ENCODE measurements at regions not wholly inside any gene's neighbourhood (a gene's known extent, or its start where the extent isn't known, plus 50 kb on each side); places are given as distances from the start of the nearest gene placed in this dataset.

DNA sequence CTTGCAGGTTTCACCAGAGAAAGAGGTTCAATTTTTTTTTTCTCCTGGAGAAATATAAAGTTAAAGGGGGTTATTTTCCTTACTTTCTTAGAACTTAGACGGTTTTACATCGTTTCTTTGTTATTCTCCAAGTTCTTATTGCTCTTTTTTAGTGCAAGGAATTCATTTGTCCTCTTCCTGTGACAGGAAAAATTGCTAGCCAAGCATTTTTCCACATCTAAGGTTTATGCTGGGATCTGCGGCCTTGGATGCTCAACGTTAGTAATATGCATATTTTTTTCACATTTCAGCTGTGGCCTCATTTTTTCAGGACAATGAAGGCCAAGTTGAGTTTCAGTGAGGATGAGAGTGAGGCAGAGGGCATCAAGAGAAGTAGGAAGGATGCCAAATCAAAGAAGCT lies 948.9 kb downstream of the PCDH19 start:
- Histone ChIP-seq H2BK5ac (ENCODE audit: low read depth, low read length, poor library complexity, severe bottlenecking) (no peak overlapping the region), H3K36me3 (ENCODE audit: control insufficient read depth in 1 of 2, insufficient read depth in 2 of 2, low read depth in 1 of 2, low read length in 2 of 2) (no peaks in the 10 kb centered on the region), H3K14ac (ENCODE audit: low read length in 2 of 2) (no peak overlapping the region), H3K18ac (ENCODE audit: low read depth in 1 of 2, low read length in 2 of 2) (no peak overlapping the region), H2BK12ac (ENCODE audit: low read length in 2 of 2) (no peak overlapping the region), H2AK5ac (ENCODE audit: low read length, severe bottlenecking) (no peak overlapping the region), H2AFZ (ENCODE audit: low read depth, low read length) (no peak overlapping the region), H3K4me1 (ENCODE audit: control insufficient read depth, insufficient read depth, low read depth, low read length) (no peaks in the 10 kb centered on the region), H2BK15ac (ENCODE audit: low read depth, poor library complexity, severe bottlenecking) (no peak overlapping the region), H3K9ac (ENCODE audit: low read length) (no peak overlapping the region), H3K9me3 (ENCODE audit: control insufficient read depth, low read length) (no peaks in the 10 kb centered on the region), H4K8ac (ENCODE audit: low read length) (no peak overlapping the region), H3K23ac (ENCODE audit: low read length in 2 of 2) (no peak overlapping the region), H3K4me3 (ENCODE audit: insufficient read depth in 1 of 2, low read depth in 1 of 2, low read length in 2 of 2) (no peak overlapping the region), H3K79me1 (replicated peaks; ENCODE audit: low read length, poor library complexity, severe bottlenecking) (no peaks in the 10 kb centered on the region), H2BK120ac (ENCODE audit: low read depth, low read length) (no peak overlapping the region), H3K4ac (ENCODE audit: low read depth in 1 of 2, low read length in 2 of 2) (no peak overlapping the region), H3K4me2 (ENCODE audit: low read length, poor library complexity, severe bottlenecking) (no peak overlapping the region), H3K27ac (ENCODE audit: low read length, poor library complexity, severe bottlenecking) (no peak overlapping the region), H3K27me3 (ENCODE audit: control insufficient read depth in 1 of 2, insufficient read depth in 1 of 2, low read length in 2 of 2) (no peaks in the 10 kb centered on the region), H4K91ac (ENCODE audit: low read length) (no peak overlapping the region)
- 69% methylated on average over 2 of the region's 4 CpGs for WGBS
- DNase-seq = no peak

DNA sequence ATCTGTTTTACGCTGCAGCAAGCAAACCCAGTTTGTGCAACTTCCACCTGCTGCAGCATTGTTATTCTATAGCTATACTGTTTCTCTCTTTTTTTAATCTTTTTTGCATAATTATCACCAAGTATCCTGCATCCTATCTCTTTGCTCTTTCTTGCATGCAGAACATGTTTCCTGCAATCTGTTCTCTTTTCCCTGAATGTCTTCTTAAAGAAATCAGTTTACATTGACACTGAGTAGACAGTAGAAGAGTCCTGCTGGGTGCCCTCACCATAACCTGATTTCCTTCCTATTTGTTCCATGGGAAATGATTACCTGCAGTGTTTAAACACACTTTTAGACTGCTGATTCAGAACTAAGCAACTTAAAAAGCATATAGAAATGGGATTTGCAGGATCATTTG lies 964.7 kb downstream of the PCDH19 start:
- Histone ChIP-seq H3K23ac (ENCODE audit: low read length in 2 of 2) (no peak overlapping the region), H2AFZ (ENCODE audit: low read depth, low read length) (no peak overlapping the region), H2BK12ac (ENCODE audit: low read length in 2 of 2) (no peak overlapping the region), H3K9ac (ENCODE audit: low read length) (no peak overlapping the region), H2AK5ac (ENCODE audit: low read length, severe bottlenecking) (no peak overlapping the region), H3K14ac (ENCODE audit: low read length in 2 of 2) (no peak overlapping the region), H4K8ac (ENCODE audit: low read length) (no peak overlapping the region), H2BK5ac (ENCODE audit: low read depth, low read length, poor library complexity, severe bottlenecking) (no peak overlapping the region), H3K36me3 (ENCODE audit: control insufficient read depth in 1 of 2, insufficient read depth in 2 of 2, low read depth in 1 of 2, low read length in 2 of 2) (no peaks in the 10 kb centered on the region), H3K27me3 (ENCODE audit: control insufficient read depth in 1 of 2, insufficient read depth in 1 of 2, low read length in 2 of 2) (no peaks in the 10 kb centered on the region), H3K18ac (ENCODE audit: low read depth in 1 of 2, low read length in 2 of 2) (no peak overlapping the region), H3K4ac (ENCODE audit: low read depth in 1 of 2, low read length in 2 of 2) (no peak overlapping the region), H2BK120ac (ENCODE audit: low read depth, low read length) (no peak overlapping the region), H3K4me2 (ENCODE audit: low read length, poor library complexity, severe bottlenecking) (no peak overlapping the region), H4K91ac (ENCODE audit: low read length) (no peak overlapping the region), H3K4me3 (ENCODE audit: insufficient read depth in 1 of 2, low read depth in 1 of 2, low read length in 2 of 2) (no peak overlapping the region), H3K79me1 (replicated peaks; ENCODE audit: low read length, poor library complexity, severe bottlenecking) (no peaks in the 10 kb centered on the region), H2BK15ac (ENCODE audit: low read depth, poor library complexity, severe bottlenecking) (no peak overlapping the region), H3K4me1 (ENCODE audit: control insufficient read depth, insufficient read depth, low read depth, low read length) (no peaks in the 10 kb centered on the region), H3K9me3 (ENCODE audit: control insufficient read depth, low read length) (no peaks in the 10 kb centered on the region), H3K27ac (ENCODE audit: low read length, poor library complexity, severe bottlenecking) (no peak overlapping the region)
- DNase-seq = no peak
- WGBS = 42% methylated on average over 1 of the region's 1 CpG

DNA sequence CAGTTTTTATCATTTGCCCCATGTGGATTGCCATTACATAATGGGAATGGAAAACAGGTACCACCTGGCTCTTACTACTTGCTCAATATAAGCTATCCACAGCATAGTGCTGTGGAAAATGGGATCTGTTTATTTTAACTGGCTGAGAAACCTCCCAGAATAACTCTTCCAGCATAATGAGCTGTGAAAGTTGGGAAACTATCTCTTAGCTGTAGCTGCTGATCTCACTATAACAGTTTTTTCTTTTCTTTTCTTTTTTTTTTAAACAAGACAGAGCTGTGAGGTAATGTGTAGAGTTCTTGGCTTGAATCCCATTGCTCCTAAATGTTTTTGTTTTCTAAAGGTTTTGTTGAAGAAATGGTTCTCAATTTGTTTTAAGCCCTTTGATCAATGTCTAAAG lies 988.3 kb downstream of the PCDH19 start:
- Histone ChIP-seq H2AFZ (ENCODE audit: low read depth, low read length) (no peak overlapping the region), H3K14ac (ENCODE audit: low read length in 2 of 2) (no peak overlapping the region), H4K8ac (ENCODE audit: low read length) (no peak overlapping the region), H3K27ac (ENCODE audit: low read length, poor library complexity, severe bottlenecking) (no peak overlapping the region), H3K4me3 (ENCODE audit: insufficient read depth in 1 of 2, low read depth in 1 of 2, low read length in 2 of 2) (no peak overlapping the region), H2BK5ac (ENCODE audit: low read depth, low read length, poor library complexity, severe bottlenecking) (no peak overlapping the region), H3K9ac (ENCODE audit: low read length) (no peak overlapping the region), H3K79me1 (replicated peaks; ENCODE audit: low read length, poor library complexity, severe bottlenecking) (no peaks in the 10 kb centered on the region), H3K27me3 (ENCODE audit: control insufficient read depth in 1 of 2, insufficient read depth in 1 of 2, low read length in 2 of 2) (no peaks in the 10 kb centered on the region), H2BK120ac (ENCODE audit: low read depth, low read length) (no peak overlapping the region), H3K4me2 (ENCODE audit: low read length, poor library complexity, severe bottlenecking) (no peak overlapping the region), H2AK5ac (ENCODE audit: low read length, severe bottlenecking) (no peak overlapping the region), H3K9me3 (ENCODE audit: control insufficient read depth, low read length) (peaks cover 15% of the 10 kb centered on the region), H3K36me3 (ENCODE audit: control insufficient read depth in 1 of 2, insufficient read depth in 2 of 2, low read depth in 1 of 2, low read length in 2 of 2) (no peaks in the 10 kb centered on the region), H2BK15ac (ENCODE audit: low read depth, poor library complexity, severe bottlenecking) (no peak overlapping the region), H4K91ac (ENCODE audit: low read length) (no peak overlapping the region), H3K18ac (ENCODE audit: low read depth in 1 of 2, low read length in 2 of 2) (no peak overlapping the region), H3K4me1 (ENCODE audit: control insufficient read depth, insufficient read depth, low read depth, low read length) (no peaks in the 10 kb centered on the region), H3K4ac (ENCODE audit: low read depth in 1 of 2, low read length in 2 of 2) (no peak overlapping the region), H3K23ac (ENCODE audit: low read length in 2 of 2) (no peak overlapping the region), H2BK12ac (ENCODE audit: low read length in 2 of 2) (no peak overlapping the region)
- DNase-seq = no peak

DNA sequence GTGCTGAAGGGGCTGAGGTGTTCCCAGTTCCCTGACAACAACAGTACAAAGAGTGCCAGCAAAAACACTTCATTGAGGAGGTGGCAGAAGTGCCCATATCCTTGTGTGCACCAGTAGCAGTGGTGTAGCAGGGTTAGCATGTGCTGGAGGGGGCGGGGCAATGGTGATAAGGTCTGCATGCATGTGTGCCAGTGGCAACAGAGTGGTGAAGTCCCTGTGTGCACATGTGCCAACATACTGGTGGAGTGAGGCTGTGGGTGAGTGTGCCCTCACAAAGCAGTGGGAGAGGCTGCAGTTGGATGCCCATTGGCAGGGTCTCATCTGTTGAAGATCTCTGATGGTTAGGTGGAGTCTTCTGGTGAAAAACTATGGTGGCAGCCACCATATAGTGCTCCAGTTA lies 994.6 kb downstream of the PCDH19 start:
- no peak overlapping the region for H3K4me3 ChIP-seq (ENCODE audit: insufficient read depth in 1 of 2, low read depth in 1 of 2, low read length in 2 of 2)
- H3K18ac ChIP-seq (ENCODE audit: low read depth in 1 of 2, low read length in 2 of 2) = no peak overlapping the region
- H3K36me3 ChIP-seq (ENCODE audit: control insufficient read depth in 1 of 2, insufficient read depth in 2 of 2, low read depth in 1 of 2, low read length in 2 of 2) = no peaks in the 10 kb centered on the region
- no peaks in the 10 kb centered on the region for H3K4me1 ChIP-seq (ENCODE audit: control insufficient read depth, insufficient read depth, low read depth, low read length)
- peaks cover 10% of the 10 kb centered on the region for H3K9me3 ChIP-seq (ENCODE audit: control insufficient read depth, low read length)
- H2BK120ac ChIP-seq (ENCODE audit: low read depth, low read length) = no peak overlapping the region
- 64% methylated on average over 1 of the region's 1 CpG for WGBS
- no peak overlapping the region for H4K91ac ChIP-seq (ENCODE audit: low read length)
- no peak overlapping the region for H2BK15ac ChIP-seq (ENCODE audit: low read depth, poor library complexity, severe bottlenecking)
- H2BK5ac ChIP-seq (ENCODE audit: low read depth, low read length, poor library complexity, severe bottlenecking) = no peak overlapping the region
- no peak overlapping the region for H2AFZ ChIP-seq (ENCODE audit: low read depth, low read length)
- no peaks in the 10 kb centered on the region for H3K79me1 ChIP-seq (replicated peaks; ENCODE audit: low read length, poor library complexity, severe bottlenecking)
- H3K4ac ChIP-seq (ENCODE audit: low read depth in 1 of 2, low read length in 2 of 2) = no peak overlapping the region
- no peaks in the 10 kb centered on the region for H3K27me3 ChIP-seq (ENCODE audit: control insufficient read depth in 1 of 2, insufficient read depth in 1 of 2, low read length in 2 of 2)
- H3K4me2 ChIP-seq (ENCODE audit: low read length, poor library complexity, severe bottlenecking) = no peak overlapping the region
- H4K8ac ChIP-seq (ENCODE audit: low read length) = no peak overlapping the region
- H2BK12ac ChIP-seq (ENCODE audit: low read length in 2 of 2) = no peak overlapping the region
- no peak overlapping the region for H3K27ac ChIP-seq (ENCODE audit: low read length, poor library complexity, severe bottlenecking)
- no peak overlapping the region for H3K9ac ChIP-seq (ENCODE audit: low read length)
- no peak overlapping the region for H3K14ac ChIP-seq (ENCODE audit: low read length in 2 of 2)
- H2AK5ac ChIP-seq (ENCODE audit: low read length, severe bottlenecking) = no peak overlapping the region
- DNase-seq = no peak
- no peak overlapping the region for H3K23ac ChIP-seq (ENCODE audit: low read length in 2 of 2)
